Pancreas (tissue), 10 donors: ENCODE measurements at regions not wholly inside any gene's neighbourhood (a gene's known extent, or its start where the extent isn't known, plus 50 kb on each side); places are given as distances from the start of the nearest gene placed in this dataset.

ENCODE experiments used
- ATAC-seq, 4 donors: fragments of 200-7000 bp; cut with Tn5 transposase; one replicate each; pipeline versions ENCODE4 v1.8.0 to v1.9.1; 2020; ENCODE audit warnings: mild to moderate bottlenecking in 4 of 4, moderate library complexity in 4 of 4
- DNase-seq, 6 donors: peaks; one replicate each; pipeline ENCODE4 v3.0.0-alpha.2; 2020
- FAIRE-seq: peaks from 2 replicates; lab custom pipeline; 2012; peaks lifted over from hg19 to GRCh38; lab: Jason Lieb, UNC
- H3K27ac ChIP-seq, 4 donors: fragments of 200-600 bp; sonication (generic); 1 replicate in 3 of 4; 2 replicates in 1 of 4; pipeline versions ENCODE4 v1.5.0 to v1.8.0; 2020
- H3K27me3 ChIP-seq, 4 donors: fragments of 200-600 bp; one replicate each; pipeline ENCODE4 v1.8.0; 2021
- H3K36me3 ChIP-seq, 3 donors: fragments of 200-600 bp; sonication (generic) in 1 of 3; one replicate each; pipeline versions ENCODE4 v1.5.0 to v1.8.0; 2020 to 2021
- H3K4me1 ChIP-seq, 3 donors: fragments of 200-600 bp; one replicate each; pipeline ENCODE4 v1.8.0; 2021
- H3K4me3 ChIP-seq, 4 donors: fragments of 200-600 bp; sonication (generic) in 2 of 4; one replicate each; pipeline versions ENCODE4 v1.5.0 to v1.8.0; 2020 to 2021
- H3K9me3 ChIP-seq, 4 donors: fragments of 200-600 bp; one replicate each; pipeline ENCODE4 v1.8.0; 2021
- WGBS, 2 donors: extraction: QIAGEN DNeasy Blood & Tissue Kit; methylation state at CpG; one replicate each; pipeline ENCODE4 v1.1.7; 2013; 5-methylcytosine and 5-hydroxymethylcytosine counted together
- intact Hi-C, 3 donors: fragments of 100-400 bp; cut with DNase I; formaldehyde crosslinking; loops; one replicate each; pipeline versions ENCODE4 v1.11.1 to v1.14.2; 2022
- TF ChIP-seq, protein P1 (sequence below), 4 donors: fragments of 200-600 bp; sonication (generic) in 3 of 4; IDR thresholded peaks; one replicate each; pipeline versions ENCODE4 v1.5.0 to v1.8.0; 2021; ENCODE audit warnings: antibody characterized with exemption in 4 of 4
- donor health status: healthy with polysubstance abuse.
- donor health status: DM: no; HTN: no; CAD: no; lungs with moderate emphysema.
- donor health status: DM: no; HTN: no; CAD: no.
- donor health status: control.
- donor health status: control.
- donor health status: Bipolar disorder and iron deficiency.
- donor health status: DM: yes; HTN: yes; CAD: no.
- donor health status: DM: no; HTN: no; CAD: no.
- donor health status: DM: no; HTN: no; CAD: no.
- donor health status: DM: yes; HTN: yes; CAD: no.

DNA sequence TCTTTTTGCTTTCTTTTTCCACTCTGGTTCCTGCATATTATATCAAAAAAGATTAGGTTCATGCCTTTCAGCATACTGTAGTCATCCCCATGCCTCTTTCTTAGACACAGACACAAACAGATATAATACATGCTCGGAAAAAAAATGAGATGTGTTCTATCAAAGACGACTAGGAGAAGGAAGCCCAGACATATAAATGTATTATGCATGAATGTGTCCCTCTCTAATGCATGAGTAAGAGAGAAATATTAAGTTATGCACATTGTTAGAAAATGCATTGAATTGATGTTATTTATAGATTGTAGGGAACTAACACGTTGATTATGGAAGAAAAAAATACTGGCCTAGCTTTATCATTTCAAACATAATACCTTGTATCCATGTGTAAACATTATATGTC is 252.4 kb upstream of the BCHE start:
- intact Hi-C loops: no loop called here
- Histone ChIP-seq H3K27ac (no peak overlapping the region), H3K36me3 (no peaks in the 10 kb centered on the region), H3K4me3 (no peak overlapping the region), H3K27me3 (no peaks in the 10 kb centered on the region), H3K4me1 (no peaks in the 10 kb centered on the region), H3K9me3 (no peaks in the 10 kb centered on the region)
- no peak for FAIRE-seq
- no peak for DNase-seq
- ATAC-seq: no peak
- 59 to 68% methylated on average over 3 of the region's 3 CpGs for WGBS, 2 donors
- TF ChIP-seq, protein P1, sequence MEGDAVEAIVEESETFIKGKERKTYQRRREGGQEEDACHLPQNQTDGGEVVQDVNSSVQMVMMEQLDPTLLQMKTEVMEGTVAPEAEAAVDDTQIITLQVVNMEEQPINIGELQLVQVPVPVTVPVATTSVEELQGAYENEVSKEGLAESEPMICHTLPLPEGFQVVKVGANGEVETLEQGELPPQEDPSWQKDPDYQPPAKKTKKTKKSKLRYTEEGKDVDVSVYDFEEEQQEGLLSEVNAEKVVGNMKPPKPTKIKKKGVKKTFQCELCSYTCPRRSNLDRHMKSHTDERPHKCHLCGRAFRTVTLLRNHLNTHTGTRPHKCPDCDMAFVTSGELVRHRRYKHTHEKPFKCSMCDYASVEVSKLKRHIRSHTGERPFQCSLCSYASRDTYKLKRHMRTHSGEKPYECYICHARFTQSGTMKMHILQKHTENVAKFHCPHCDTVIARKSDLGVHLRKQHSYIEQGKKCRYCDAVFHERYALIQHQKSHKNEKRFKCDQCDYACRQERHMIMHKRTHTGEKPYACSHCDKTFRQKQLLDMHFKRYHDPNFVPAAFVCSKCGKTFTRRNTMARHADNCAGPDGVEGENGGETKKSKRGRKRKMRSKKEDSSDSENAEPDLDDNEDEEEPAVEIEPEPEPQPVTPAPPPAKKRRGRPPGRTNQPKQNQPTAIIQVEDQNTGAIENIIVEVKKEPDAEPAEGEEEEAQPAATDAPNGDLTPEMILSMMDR (IDR thresholded peaks at IDR 0.05): no peak

DNA sequence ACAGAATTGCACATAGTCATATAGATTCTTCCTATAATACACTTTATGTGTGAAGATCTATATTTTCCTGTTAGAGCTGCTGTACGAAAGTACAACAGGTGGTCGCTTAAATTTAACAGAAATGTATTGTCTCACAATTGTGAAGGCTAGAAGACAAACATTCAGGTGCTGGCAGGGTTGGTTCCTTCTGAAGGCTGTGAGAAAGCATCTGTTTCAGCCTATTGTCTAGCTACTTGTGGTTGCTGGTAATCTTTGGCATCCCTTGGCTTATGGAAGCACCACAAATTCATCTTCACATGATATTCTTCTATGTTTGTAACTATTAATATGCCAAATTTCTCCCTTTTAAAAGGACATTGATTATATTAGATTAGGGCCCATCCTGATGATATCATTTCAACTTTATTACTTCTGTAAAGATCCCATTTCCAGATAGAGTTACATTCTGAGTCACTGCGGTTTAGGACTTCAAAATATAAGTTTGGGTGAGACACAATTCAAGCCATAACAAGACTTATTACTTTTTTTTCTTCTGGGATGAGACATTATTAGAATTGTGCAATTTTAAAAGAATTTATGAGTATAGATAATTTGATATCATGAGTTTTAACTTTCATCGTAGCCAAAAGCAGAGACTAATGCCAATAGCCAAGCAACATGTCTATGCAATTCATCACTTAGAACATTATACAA is 248.1 kb upstream of the BCHE start:
- Histone ChIP-seq H3K9me3 (no peaks in the 10 kb centered on the region), H3K27ac (no peak overlapping the region)
- no peak for FAIRE-seq

DNA sequence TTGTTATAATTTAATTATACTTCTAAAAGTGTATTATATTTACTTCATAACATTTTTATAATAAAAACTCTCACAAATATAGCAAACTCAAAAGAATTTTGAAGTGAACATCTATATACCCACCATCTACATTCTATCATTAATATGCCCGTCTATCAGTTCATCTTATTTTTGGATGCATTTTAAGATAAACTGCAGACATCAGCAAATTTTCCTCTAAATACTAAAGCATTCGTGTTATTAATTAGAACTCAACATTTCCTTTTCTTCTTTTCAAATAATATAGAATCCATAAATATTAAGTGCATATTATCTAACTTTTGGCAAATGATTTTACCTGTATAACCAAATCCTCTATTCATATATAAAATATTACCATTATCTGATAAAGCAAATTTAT is 242.9 kb upstream of the BCHE start:
- no peak for ATAC-seq
- no peak overlapping the region for H3K27ac ChIP-seq
- no peak for FAIRE-seq
- H3K4me1 ChIP-seq: no peaks in the 10 kb centered on the region
- intact Hi-C loops: no loop called here
- 52 to 77% methylated on average over 2 of the region's 2 CpGs for WGBS, 2 donors
- TF ChIP-seq, protein P1 (IDR thresholded peaks at IDR 0.05): no peak
- no peaks in the 10 kb centered on the region for H3K27me3 ChIP-seq
- H3K36me3 ChIP-seq: no peaks in the 10 kb centered on the region
- no peak for DNase-seq
- no peak overlapping the region for H3K4me3 ChIP-seq
- H3K9me3 ChIP-seq: no peaks in the 10 kb centered on the region

More for the DNA sequence above, 248.1 kb upstream of the BCHE start:
- intact Hi-C loops: no loop called here
- DNase-seq (no peak), ATAC-seq (no peak)
- Histone ChIP-seq H3K27me3 (no peaks in the 10 kb centered on the region), H3K4me3 (no peak overlapping the region), H3K36me3 (no peaks in the 10 kb centered on the region), H3K4me1 (no peaks in the 10 kb centered on the region)
- WGBS, 2 donors: 81 to 88% methylated on average over 4 of the region's 4 CpGs
- TF ChIP-seq, protein P1 (IDR thresholded peaks at IDR 0.05): no peak

DNA sequence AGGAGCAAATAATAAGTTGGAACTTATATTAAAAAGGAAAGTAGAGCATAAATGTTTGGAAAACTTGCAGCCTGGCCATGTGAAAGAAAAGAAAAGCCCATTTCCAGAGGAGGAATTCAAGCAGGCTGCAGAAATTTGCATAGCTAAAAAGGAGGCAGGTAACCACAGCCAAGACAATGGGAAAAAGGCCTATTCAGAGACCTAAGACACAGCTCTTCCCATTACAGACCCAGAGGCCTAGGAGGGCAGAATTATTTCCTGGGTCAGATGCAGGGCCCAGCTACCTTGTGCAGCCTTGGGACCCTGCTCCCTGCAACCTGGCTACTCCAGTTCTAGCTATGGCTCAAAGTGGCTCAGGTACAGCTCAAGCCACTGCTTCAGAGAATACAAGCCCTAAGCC is 234.6 kb upstream of the BCHE start:
- no peak for FAIRE-seq
- no peaks in the 10 kb centered on the region for H3K9me3 ChIP-seq
- DNase-seq: no peak
- intact Hi-C loops: no loop called here
- no peak overlapping the region for H3K4me3 ChIP-seq
- no peak overlapping the region for H3K27ac ChIP-seq
- no peaks in the 10 kb centered on the region for H3K36me3 ChIP-seq
- TF ChIP-seq, protein P1 (IDR thresholded peaks at IDR 0.05): no peak
- H3K4me1 ChIP-seq: no peaks in the 10 kb centered on the region
- no peak for ATAC-seq
- no peaks in the 10 kb centered on the region for H3K27me3 ChIP-seq

DNA sequence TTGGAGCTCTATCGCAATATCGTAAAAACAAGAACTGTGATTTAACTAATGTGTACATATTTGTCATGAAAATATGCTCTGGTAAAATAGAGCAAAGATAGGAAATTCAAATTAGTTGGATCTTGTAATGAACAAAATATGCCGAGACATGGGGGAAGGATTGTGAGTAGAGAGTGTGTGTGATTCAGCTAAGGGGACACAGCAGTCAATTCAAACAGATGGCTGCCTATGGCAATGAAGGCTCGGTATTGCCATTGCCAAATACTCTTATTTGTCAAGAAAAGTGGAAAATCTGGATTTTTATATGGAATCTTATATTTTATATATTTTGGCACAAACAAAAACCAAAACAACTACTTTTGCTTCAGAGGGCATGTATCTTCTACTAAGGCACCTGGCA is 227.3 kb upstream of the BCHE start:
- intact Hi-C loops: no loop called here
- no peak for ATAC-seq

More for the DNA sequence above, 227.3 kb upstream of the BCHE start:
- H3K36me3 ChIP-seq: no peaks in the 10 kb centered on the region
- no peaks in the 10 kb centered on the region for H3K27me3 ChIP-seq
- WGBS, 2 donors: 69 to 70% methylated on average over 4 of the region's 4 CpGs
- no peak for FAIRE-seq
- H3K27ac ChIP-seq: no peak overlapping the region
- no peak overlapping the region for H3K4me3 ChIP-seq
- no peaks in the 10 kb centered on the region for H3K9me3 ChIP-seq
- TF ChIP-seq, protein P1 (IDR thresholded peaks at IDR 0.05): no peak
- DNase-seq: no peak
- no peaks in the 10 kb centered on the region for H3K4me1 ChIP-seq
